NCI-H2171 treated with DMSO at 0.1 percent for 48 hours (cell line): ENCODE measurements at regions not wholly inside any gene's neighbourhood (a gene's known extent, or its start where the extent isn't known, plus 50 kb on each side); places are given as distances from the start of the nearest gene placed in this dataset.

ENCODE experiments used
- DNase-seq: peaks from one replicate; lab custom pipeline; 2025; lab: John Stamatoyannopoulos, UW

GRCh38 chr9:28620011-28620410 is 1046.7 kb upstream of the C9orf72 start:
- DNase-seq, result no peak

- DNase-seq, result no peak
These were observed 1047.4 kb upstream of the C9orf72 start for GRCh38 chr9:28620661-28621060.

GRCh38 chr9:28624771-28625170 is 1051.5 kb upstream of the C9orf72 start:
- DNase-seq, result no peak

- no peak for DNase-seq
These were observed 1054.8 kb upstream of the C9orf72 start for GRCh38 chr9:28628031-28628430.

- DNase-seq, result no peak
These were observed 1075.4 kb upstream of the C9orf72 start for GRCh38 chr9:28648723-28649122.

GRCh38 chr9:28650327-28650726 is 1077.0 kb upstream of the C9orf72 start:
- no peak for DNase-seq

GRCh38 chr9:28651050-28651722 is 1077.9 kb upstream of the C9orf72 start:
- DNase-seq, result no peak

GRCh38 chr9:28653216-28653615 is 1079.9 kb upstream of the C9orf72 start:
- DNase-seq, result no peak

- no peak for DNase-seq
These were observed 1083.4 kb upstream of the C9orf72 start for GRCh38 chr9:28656727-28657126.

GRCh38 chr9:28661853-28662252 is 1088.6 kb upstream of the C9orf72 start:
- DNase-seq, result no peak

- no peak for DNase-seq
These were observed 1089.4 kb upstream of the C9orf72 start for GRCh38 chr9:28662675-28663074.

GRCh38 chr9:28668158-28668557 is 1094.9 kb upstream of the C9orf72 start:
- DNase-seq, result no peak

GRCh38 chr9:28671000-28671399 is 1097.7 kb upstream of the C9orf72 start:
- DNase-seq, result no peak

GRCh38 chr9:28678097-28678496 is 1104.8 kb upstream of the C9orf72 start:
- no peak for DNase-seq

GRCh38 chr9:28688172-28688571 is 1114.9 kb upstream of the C9orf72 start:
- no peak for DNase-seq

GRCh38 chr9:28692012-28692411 is 1118.7 kb upstream of the C9orf72 start:
- DNase-seq, result no peak

- no peak for DNase-seq
These were observed 1123.7 kb upstream of the C9orf72 start for GRCh38 chr9:28696960-28697359.

GRCh38 chr9:28699632-28700031 is 1126.4 kb upstream of the C9orf72 start:
- DNase-seq, result no peak

GRCh38 chr9:28707616-28708015 is 1134.3 kb upstream of the C9orf72 start:
- peak; percentile 10 for DNase-seq

GRCh38 chr9:28714188-28714587 is 1140.9 kb upstream of the C9orf72 start:
- no peak for DNase-seq

GRCh38 chr9:28718226-28718625 is 1144.9 kb upstream of the C9orf72 start:
- DNase-seq, result no peak

- DNase-seq, result no peak
These were observed 1147.5 kb upstream of the C9orf72 start for GRCh38 chr9:28720746-28721145.

GRCh38 chr9:28730111-28730510 is 1156.8 kb upstream of the C9orf72 start:
- DNase-seq, result no peak

- DNase-seq, result peak; percentile 37
These were observed 1162.6 kb upstream of the C9orf72 start for GRCh38 chr9:28735738-28736342.
